ENCODE measurements at regions not wholly inside any gene's neighbourhood (a gene's known extent, or its start where the extent isn't known, plus 50 kb on each side); places are given as distances from the start of the nearest gene placed in this dataset.

DNA sequence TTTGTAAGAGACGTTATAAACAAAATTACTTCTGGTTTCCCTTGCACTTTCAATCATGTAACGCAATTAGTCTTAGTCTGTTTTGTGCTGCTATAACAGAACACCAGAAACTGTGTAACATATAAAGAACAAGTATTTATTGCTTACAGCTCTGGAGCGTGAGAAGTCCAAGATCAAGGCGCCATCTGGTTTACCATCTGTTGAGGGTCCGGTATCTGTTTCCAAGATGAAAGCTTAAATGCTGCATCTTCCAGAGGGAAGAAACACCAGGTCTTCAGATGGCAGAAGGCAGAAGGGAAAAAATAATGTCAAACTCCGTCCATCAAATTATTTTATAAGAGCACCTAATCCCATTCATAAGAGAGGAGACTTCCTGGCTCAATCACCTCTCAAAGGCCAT, 474.1 kb downstream of the PDGFC start:
- TF ChIP-seq MAX (IDR thresholded peaks at IDR 0.05): no peak
- TF ChIP-seq RAD21 (IDR thresholded peaks at IDR 0.05; ENCODE audit: low read depth): no peak
- no peak for TF ChIP-seq TEAD4 (IDR thresholded peaks at IDR 0.05)
- no peak for TF ChIP-seq EGR1 (IDR thresholded peaks at IDR 0.05)
- TF ChIP-seq CEBPB (IDR thresholded peaks at IDR 0.05): no peak
- no peak for TF ChIP-seq EP300 (IDR thresholded peaks at IDR 0.05; ENCODE audit: borderline replicate concordance)
- TF ChIP-seq FOXM1 (IDR thresholded peaks at IDR 0.05; ENCODE audit: borderline replicate concordance, low read depth): no peak
- TF ChIP-seq NFIC (IDR thresholded peaks at IDR 0.05): no peak
- TF ChIP-seq YY1 (IDR thresholded peaks at IDR 0.05; ENCODE audit: low read depth): no peak

Data from Ishikawa (cell line).